ENCODE measurements at regions not wholly inside any gene's neighbourhood (a gene's known extent, or its start where the extent isn't known, plus 50 kb on each side); places are given as distances from the start of the nearest gene placed in this dataset.

- Histone ChIP-seq H3K9me3 (ENCODE audit: low read depth) (no peaks in the 10 kb centered on the region), H3K27me3 (replicated peaks; ENCODE audit: insufficient read depth) (no peaks in the 10 kb centered on the region), H3F3A (ENCODE audit: insufficient read depth) (no peaks in the 10 kb centered on the region), H3K4me1 (ENCODE audit: insufficient read depth) (no peaks in the 10 kb centered on the region), H3K4me2 (ENCODE audit: unreplicated experiment) (no peak overlapping the region), H2AFZ (no peak overlapping the region), H3K9me2 (ENCODE audit: insufficient read depth) (no peaks in the 10 kb centered on the region), H3K4me3 (no peak overlapping the region), H3K79me2 (ENCODE audit: insufficient read depth) (no peaks in the 10 kb centered on the region), H3K36me3 (ENCODE audit: low read depth) (no peaks in the 10 kb centered on the region), H3K27ac (no peak overlapping the region), H3K9ac (no peak overlapping the region), H4K20me1 (ENCODE audit: insufficient read depth) (no peaks in the 10 kb centered on the region)
- no peak for DNase-seq
- 43 to 44% methylated on average over 9 of the region's 9 CpGs for WGBS, 2 experiments (ENCODE audit: low coverage in 1 of 2, low lambda C conversion rate in 2 of 2, missing lambda C conversion rate in 2 of 2)
- TF ChIP-seq EZH2 (IDR thresholded peaks at IDR 0.05; ENCODE audit: insufficient read depth, poor library complexity, severe bottlenecking) (no peak), EZH2phosphoT487 (IDR thresholded peaks at IDR 0.05; ENCODE audit: insufficient read depth, low read depth) (no peak)
- in situ Hi-C loops (cut with MboI) = no loop called here
Observed at GRCh38 chr15:29379647-29380046, 110.0 kb upstream of the NSMCE3 start.

- 19 to 26% methylated on average over 6 of the region's 6 CpGs for WGBS, 2 experiments (ENCODE audit: low coverage in 1 of 2, low lambda C conversion rate in 2 of 2, missing lambda C conversion rate in 2 of 2)
- Histone ChIP-seq H3F3A (ENCODE audit: insufficient read depth) (no peaks in the 10 kb centered on the region), H3K9me3 (ENCODE audit: low read depth) (no peaks in the 10 kb centered on the region), H4K20me1 (ENCODE audit: insufficient read depth) (no peaks in the 10 kb centered on the region), H2AFZ (no peak overlapping the region), H3K27me3 (replicated peaks; ENCODE audit: insufficient read depth) (no peaks in the 10 kb centered on the region), H3K4me1 (ENCODE audit: insufficient read depth) (no peaks in the 10 kb centered on the region), H3K27ac (no peak overlapping the region), H3K9me2 (ENCODE audit: insufficient read depth) (no peaks in the 10 kb centered on the region), H3K4me3 (no peak overlapping the region), H3K9ac (no peak overlapping the region), H3K4me2 (ENCODE audit: unreplicated experiment) (no peak overlapping the region), H3K36me3 (ENCODE audit: low read depth) (no peaks in the 10 kb centered on the region), H3K79me2 (ENCODE audit: insufficient read depth) (no peaks in the 10 kb centered on the region)
- TF ChIP-seq EZH2 (IDR thresholded peaks at IDR 0.05; ENCODE audit: insufficient read depth, poor library complexity, severe bottlenecking) (no peak), EZH2phosphoT487 (IDR thresholded peaks at IDR 0.05; ENCODE audit: insufficient read depth, low read depth) (no peak)
- in situ Hi-C loops (cut with MboI) = no loop called here
- DNase-seq = no peak
Observed at GRCh38 chr15:29377161-29377560, 107.5 kb upstream of the NSMCE3 start.

GRCh38 chr15:29376590-29376989, 107.0 kb upstream of the NSMCE3 start:
- Histone ChIP-seq H3K4me1 (ENCODE audit: insufficient read depth) (no peaks in the 10 kb centered on the region), H4K20me1 (ENCODE audit: insufficient read depth) (no peaks in the 10 kb centered on the region), H3K36me3 (ENCODE audit: low read depth) (no peaks in the 10 kb centered on the region), H3K4me2 (ENCODE audit: unreplicated experiment) (no peak overlapping the region), H3K9me2 (ENCODE audit: insufficient read depth) (no peaks in the 10 kb centered on the region), H3K9me3 (ENCODE audit: low read depth) (no peaks in the 10 kb centered on the region), H3F3A (ENCODE audit: insufficient read depth) (no peaks in the 10 kb centered on the region), H3K9ac (no peak overlapping the region), H3K27ac (no peak overlapping the region), H3K4me3 (no peak overlapping the region), H3K27me3 (replicated peaks; ENCODE audit: insufficient read depth) (no peaks in the 10 kb centered on the region), H2AFZ (no peak overlapping the region), H3K79me2 (ENCODE audit: insufficient read depth) (no peaks in the 10 kb centered on the region)
- in situ Hi-C loops (cut with MboI) = no loop called here
- 26 to 34% methylated on average over 9 of the region's 9 CpGs for WGBS, 2 experiments (ENCODE audit: low coverage in 1 of 2, low lambda C conversion rate in 2 of 2, missing lambda C conversion rate in 2 of 2)
- DNase-seq = no peak
- no peak for TF ChIP-seq EZH2phosphoT487 (IDR thresholded peaks at IDR 0.05; ENCODE audit: insufficient read depth, low read depth)
- no peak for TF ChIP-seq EZH2 (IDR thresholded peaks at IDR 0.05; ENCODE audit: insufficient read depth, poor library complexity, severe bottlenecking)

- TF ChIP-seq EZH2 (IDR thresholded peaks at IDR 0.05; ENCODE audit: insufficient read depth, poor library complexity, severe bottlenecking) (no peak), EZH2phosphoT487 (IDR thresholded peaks at IDR 0.05; ENCODE audit: insufficient read depth, low read depth) (no peak)
- no peak overlapping the region for H2AFZ ChIP-seq
- H3K4me2 ChIP-seq (ENCODE audit: unreplicated experiment) = no peak overlapping the region
- peaks cover 4% of the 10 kb centered on the region for H3K9me3 ChIP-seq (ENCODE audit: low read depth)
- in situ Hi-C loops (cut with MboI) = no loop called here
- 28 to 36% methylated on average over 3 of the region's 3 CpGs for WGBS, 2 experiments (ENCODE audit: low coverage in 1 of 2, low lambda C conversion rate in 2 of 2, missing lambda C conversion rate in 2 of 2)
- no peaks in the 10 kb centered on the region for H3K79me2 ChIP-seq (ENCODE audit: insufficient read depth)
- no peak overlapping the region for H3K4me3 ChIP-seq
- no peaks in the 10 kb centered on the region for H4K20me1 ChIP-seq (ENCODE audit: insufficient read depth)
- H3K9me2 ChIP-seq (ENCODE audit: insufficient read depth) = no peaks in the 10 kb centered on the region
- no peaks in the 10 kb centered on the region for H3F3A ChIP-seq (ENCODE audit: insufficient read depth)
- 0 out of 2 replicates have a peak, but pooled peaks cover 3% of the 10 kb centered on the region for H3K27me3 ChIP-seq (replicated peaks; ENCODE audit: insufficient read depth)
- no peak overlapping the region for H3K27ac ChIP-seq
- no peaks in the 10 kb centered on the region; the same call in 1 of the 2 replicates for H3K4me1 ChIP-seq (ENCODE audit: insufficient read depth)
- no peaks in the 10 kb centered on the region for H3K36me3 ChIP-seq (ENCODE audit: low read depth)
- no peak overlapping the region for H3K9ac ChIP-seq
- DNase-seq = no peak
Observed at GRCh38 chr15:29369261-29369660, 99.6 kb upstream of the NSMCE3 start.
